Stimulated activated CD8-positive, alpha-beta memory T cell treated with anti-CD3 and anti-CD28 coated beads, Interleukin-15, amount 100 ng/mL, for 24 hours (primary cell): ENCODE measurements at regions not wholly inside any gene's neighbourhood (a gene's known extent, or its start where the extent isn't known, plus 50 kb on each side); places are given as distances from the start of the nearest gene placed in this dataset.
"Not testable (repeated sequence)": the region's sequence is repeated elsewhere in the genome, so short reads cannot be mapped to it uniquely, and the experiment has no call there.

Experiments
- DNase-seq: peaks from one replicate; pipeline ENCODE4 v3.0.0-alpha.2; 2020; ENCODE audit warnings: low read depth

GRCh38 chr3:70738291-70738681, 425.8 kb upstream of the MDFIC2 start:
- DNase-seq: no peak

DNA sequence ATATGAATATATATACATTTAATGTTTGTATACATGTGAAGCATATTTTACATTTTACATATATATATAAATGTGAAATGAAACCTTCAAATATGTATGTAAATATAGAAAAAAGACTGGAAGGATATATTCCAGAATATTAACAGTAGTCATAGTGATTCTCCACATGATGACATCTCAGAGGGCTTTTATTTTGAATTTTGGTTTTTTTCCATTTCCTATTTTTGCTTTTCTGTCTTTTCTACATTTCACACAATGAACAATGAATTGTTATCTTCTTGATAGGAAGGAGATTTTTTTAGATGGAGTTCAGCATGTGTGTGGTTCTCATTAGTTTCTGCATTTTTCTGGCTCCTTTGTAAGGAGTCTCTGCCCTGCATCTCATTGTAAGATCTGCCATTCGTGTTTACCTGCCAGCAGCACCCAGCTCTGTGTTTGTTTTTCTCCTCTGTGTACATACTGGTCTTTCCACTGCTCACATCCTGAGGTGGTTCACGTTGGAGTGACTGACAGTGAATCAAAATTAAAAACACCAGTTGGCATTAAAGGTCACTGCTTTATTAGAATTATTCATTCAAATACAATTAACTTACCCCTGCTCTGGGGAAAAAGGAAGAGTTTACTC, 425.3 kb upstream of the MDFIC2 start:
- DNase-seq: no peak

GRCh38 chr3:70736009-70736408, 423.6 kb upstream of the MDFIC2 start:
- no peak for DNase-seq

GRCh38 chr3:70734756-70735155, 422.3 kb upstream of the MDFIC2 start:
- no peak for DNase-seq

DNA sequence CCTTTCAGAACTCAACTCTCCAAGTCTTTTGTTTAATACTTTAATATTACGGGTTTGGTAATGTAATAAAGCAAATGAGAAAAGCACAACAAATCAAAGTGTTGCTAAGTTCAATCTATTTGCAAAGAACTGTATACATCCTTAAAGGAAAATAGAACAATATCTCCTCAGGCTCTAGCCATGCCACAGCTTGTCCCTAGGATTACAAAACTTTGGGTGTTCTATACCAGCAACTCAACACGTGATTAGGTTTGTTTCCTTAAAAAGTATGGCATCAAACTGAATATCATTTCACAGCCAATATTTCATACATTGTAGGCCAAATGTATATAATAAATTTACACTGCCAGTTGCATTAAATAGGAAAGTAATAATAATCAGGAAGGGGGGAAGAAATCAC, 418.6 kb upstream of the MDFIC2 start:
- no peak for DNase-seq

- no peak for DNase-seq
These were observed 417.4 kb upstream of the MDFIC2 start for GRCh38 chr3:70729845-70730244.

- DNase-seq: no peak
These were observed 415.9 kb upstream of the MDFIC2 start for GRCh38 chr3:70728311-70728710.

DNA sequence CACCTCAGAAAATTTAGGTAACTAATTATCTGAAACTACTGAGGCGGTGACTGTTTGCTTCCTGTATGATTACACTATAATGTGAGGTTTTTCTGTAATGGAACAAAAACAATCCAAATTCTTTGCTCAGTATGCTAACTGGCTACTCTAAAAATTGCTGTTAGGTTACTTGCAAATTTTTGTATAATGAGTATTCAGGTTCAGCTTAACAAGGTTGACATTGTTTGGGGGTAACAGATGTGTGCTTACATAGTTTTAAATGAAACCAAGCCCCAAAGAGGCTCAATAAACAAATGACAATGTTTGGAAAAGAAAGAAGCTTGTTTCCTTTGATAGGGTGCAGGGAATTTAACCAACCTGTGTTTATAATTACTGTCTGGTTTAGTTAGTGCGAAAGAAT, 414.5 kb upstream of the MDFIC2 start:
- no peak for DNase-seq

GRCh38 chr3:70726096-70726938, 413.9 kb upstream of the MDFIC2 start:
- no peak for DNase-seq

GRCh38 chr3:70722018-70722417, 409.6 kb upstream of the MDFIC2 start:
- no peak for DNase-seq

- DNase-seq: no peak
These were observed 404.4 kb upstream of the MDFIC2 start for GRCh38 chr3:70716832-70717231.

GRCh38 chr3:70712449-70713082, 400.1 kb upstream of the MDFIC2 start:
- no peak for DNase-seq

DNA sequence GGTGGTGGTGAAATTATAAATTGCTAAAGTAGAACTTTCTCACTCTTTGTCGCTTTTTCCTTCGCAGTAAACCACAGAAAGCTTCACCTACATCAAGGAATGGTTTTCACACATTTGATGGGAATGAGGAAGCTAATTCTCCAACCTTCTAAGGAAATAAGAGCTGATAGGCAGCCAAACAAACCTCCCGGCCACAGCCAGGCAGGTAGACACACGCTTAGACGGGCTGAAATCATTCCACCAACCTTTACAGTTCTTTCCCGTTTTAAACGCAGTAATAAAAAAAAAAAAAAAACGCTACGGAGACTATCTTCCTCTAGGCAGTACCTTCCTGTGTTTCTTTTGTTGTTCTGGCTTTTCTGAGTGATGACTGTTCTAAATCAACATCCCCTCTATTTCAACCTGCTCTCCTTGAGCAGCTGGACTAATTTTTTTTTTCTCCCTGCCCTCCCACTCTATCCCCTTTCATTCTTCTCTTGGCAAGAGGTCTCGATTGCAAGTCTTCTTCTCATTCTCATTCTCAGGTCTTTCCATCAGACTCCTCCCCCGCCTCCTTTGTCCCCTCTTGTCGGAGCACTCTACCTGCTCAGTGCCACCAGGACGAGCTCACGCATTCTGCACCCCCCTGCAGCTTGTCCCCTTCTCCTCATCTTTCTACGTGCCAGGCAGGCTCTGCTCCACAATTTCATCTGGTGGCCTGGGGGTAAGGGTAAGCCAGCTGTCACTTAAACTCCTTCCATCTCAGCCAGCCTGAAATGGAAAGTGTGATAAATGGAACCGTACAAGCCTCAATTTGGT, 391.1 kb upstream of the MDFIC2 start:
- no peak for DNase-seq

GRCh38 chr3:70702132-70702531, 389.7 kb upstream of the MDFIC2 start:
- no peak for DNase-seq

GRCh38 chr3:70684701-70685100, 372.3 kb upstream of the MDFIC2 start:
- DNase-seq: no peak

DNA sequence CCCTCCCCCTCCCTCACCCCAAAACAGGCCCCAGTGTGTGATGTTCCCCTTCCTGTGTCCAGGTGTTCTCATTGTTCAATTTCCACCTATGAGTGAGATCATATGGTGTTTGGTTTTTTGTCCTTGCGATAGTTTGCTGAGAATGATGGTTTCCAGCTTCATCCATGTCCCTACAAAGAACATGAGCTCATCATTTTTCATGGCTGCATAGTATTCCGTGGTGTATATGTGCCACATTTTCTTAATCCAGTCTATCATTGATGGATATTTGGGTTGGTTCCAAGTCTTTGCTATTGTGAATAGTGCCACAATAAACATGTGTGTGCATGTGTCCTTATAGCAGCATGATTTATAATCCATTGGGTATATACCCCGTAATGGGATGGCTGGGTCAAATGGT, 363.4 kb upstream of the MDFIC2 start:
- DNase-seq: not testable (repeated sequence)

GRCh38 chr3:70658513-70659310, 346.3 kb upstream of the MDFIC2 start:
- no peak for DNase-seq

DNA sequence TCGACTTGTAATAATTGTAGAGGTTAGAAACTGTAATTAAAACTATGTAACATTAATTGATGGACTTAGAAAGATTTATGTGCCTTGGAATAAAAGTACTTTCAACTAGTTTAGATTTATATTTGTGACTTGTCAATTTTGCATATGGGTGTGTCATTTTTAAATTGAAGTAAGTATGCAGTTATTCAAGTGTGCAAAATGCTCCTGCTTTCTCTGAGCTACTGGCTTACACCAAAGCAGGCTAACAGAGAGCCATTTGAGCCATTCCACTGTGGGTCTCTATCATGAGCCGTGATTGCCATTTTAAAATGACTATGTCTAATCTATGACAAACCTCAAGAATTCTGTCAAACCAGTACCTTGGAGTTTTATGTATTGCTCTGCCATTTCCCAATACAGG, 345.0 kb upstream of the MDFIC2 start:
- DNase-seq: no peak

DNA sequence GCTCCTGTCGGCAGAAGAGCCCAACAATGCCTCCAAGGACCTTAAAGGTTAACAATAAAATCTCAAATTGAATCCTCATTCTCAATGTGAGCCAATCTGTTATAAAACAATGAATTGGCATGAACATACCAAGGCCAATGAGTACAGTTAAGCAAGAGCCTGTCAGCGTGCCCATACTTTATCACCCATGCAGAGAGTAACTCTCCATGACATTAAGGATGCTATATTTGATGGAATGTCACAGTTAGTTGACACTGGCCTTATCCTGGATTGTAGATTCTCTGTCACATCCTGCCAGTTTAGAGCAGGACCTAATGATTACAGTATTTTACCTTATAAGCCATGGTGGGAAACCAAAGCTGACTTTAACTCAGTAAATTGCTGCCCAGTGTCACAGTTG, 335.4 kb upstream of the MDFIC2 start:
- no peak for DNase-seq

- no peak for DNase-seq
These were observed 334.7 kb upstream of the MDFIC2 start for GRCh38 chr3:70647094-70647493.

GRCh38 chr3:70646635-70647034, 334.2 kb upstream of the MDFIC2 start:
- no peak for DNase-seq

GRCh38 chr3:70640481-70640880, 328.0 kb upstream of the MDFIC2 start:
- DNase-seq: no peak
